HG02678 (cell line): ENCODE measurements at regions not wholly inside any gene's neighbourhood (a gene's known extent, or its start where the extent isn't known, plus 50 kb on each side); places are given as distances from the start of the nearest gene placed in this dataset.
"Not testable (repeated sequence)": the region's sequence is repeated elsewhere in the genome, so short reads cannot be mapped to it uniquely, and the experiment has no call there.

Source experiments
- ATAC-seq: cut with Tn5 transposase; IDR thresholded peaks from one replicate; pipeline ENCODE4 v1.9.1; 2021; ENCODE audit warnings: mild to moderate bottlenecking, moderate library complexity; ENCODE audit not compliant: unreplicated experiment

DNA sequence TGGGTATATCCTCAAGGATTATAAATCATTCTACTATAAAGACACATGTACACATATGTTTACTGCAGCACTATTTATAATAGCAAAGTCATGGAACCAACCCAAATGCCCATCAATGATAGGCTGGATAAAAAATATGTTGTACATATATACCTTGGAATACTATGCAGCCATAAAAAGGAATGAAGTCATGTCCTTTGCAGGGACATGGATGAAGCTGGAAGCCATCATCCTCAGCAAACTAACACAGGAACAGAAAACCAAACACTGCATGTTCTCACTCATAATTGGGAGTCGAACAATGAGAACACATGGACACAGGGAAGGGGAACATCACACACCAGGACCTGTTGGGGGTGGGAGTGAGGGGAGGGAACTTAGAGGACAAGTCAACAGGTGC, 715.0 kb upstream of the ADGRB3 start:
- ATAC-seq: not testable (repeated sequence)

DNA sequence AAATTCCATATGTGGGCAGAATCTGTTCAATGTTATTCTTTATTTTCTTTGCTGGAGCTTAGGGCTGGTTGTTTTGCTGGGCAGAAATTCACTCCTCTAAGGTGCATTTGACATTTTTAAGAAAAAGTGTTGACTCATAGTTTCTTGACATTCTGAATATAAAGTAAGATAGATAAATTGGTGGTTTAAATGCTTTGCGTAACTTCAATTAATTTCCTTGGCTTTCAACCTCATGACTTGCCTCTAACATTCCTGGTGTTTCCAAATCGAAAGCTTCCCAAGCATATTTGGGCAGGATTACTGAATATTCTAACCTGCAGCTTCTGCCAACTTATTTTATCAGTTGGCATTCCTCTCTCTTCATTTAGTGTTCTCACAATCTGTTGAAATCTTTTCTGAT, 718.7 kb upstream of the ADGRB3 start:
- no peak for ATAC-seq

GRCh38 chr6:67914419-67914818, 720.7 kb upstream of the ADGRB3 start:
- no peak for ATAC-seq

GRCh38 chr6:67909354-67909753, 725.7 kb upstream of the ADGRB3 start:
- ATAC-seq: no peak

GRCh38 chr6:67908379-67908778, 726.7 kb upstream of the ADGRB3 start:
- no peak for ATAC-seq

- not testable (repeated sequence) for ATAC-seq
These were observed 730.3 kb upstream of the ADGRB3 start for GRCh38 chr6:67904735-67905134.

DNA sequence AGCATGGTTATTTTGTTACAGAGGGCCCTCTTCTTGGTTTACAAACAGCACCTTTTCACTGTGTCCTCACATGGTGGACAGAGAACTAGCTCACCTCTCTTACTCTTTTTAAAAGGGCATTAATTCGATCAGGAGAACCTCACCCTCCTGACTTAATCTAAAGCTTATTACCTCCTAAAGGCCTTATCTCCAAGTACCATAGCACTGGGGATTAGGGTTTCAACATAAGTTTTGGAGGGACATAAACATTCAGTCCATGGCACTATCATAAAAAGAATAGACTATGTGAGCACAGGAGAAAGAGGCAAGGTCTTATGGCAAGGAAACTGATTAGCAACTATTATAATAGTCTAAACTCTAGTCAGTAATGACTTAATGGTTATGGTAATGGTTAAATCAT, 736.2 kb upstream of the ADGRB3 start:
- no peak for ATAC-seq

DNA sequence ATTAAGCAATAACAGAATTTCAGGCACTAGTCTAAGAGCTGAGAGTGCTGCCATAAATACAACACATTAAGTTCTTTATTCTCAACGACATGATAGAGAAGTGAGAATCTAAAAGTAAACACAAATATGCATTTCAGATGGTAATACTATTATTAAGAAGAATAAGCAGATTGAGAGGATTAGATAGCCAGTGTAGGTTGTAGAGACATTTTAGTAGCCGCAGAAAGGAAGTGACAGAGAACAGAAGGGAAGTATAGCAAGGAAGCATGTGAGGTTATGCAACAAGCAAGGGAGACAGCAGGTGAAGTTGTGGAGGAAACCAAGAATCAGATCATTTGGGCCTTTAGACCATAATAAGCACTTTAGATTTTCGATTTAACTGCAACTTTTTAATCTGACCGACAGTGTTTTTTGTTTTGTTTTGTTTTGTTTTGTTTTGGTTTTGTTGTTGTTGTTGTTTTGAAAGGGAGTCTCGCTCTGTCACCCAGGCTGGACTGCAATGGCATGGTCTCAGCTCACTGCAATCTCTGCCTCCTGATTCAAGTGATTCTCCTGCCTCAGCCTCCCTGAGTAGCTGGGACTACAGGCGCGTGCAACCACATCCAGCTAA, 737.0 kb upstream of the ADGRB3 start:
- no peak for ATAC-seq

- ATAC-seq: no peak
These were observed 738.6 kb upstream of the ADGRB3 start for GRCh38 chr6:67896476-67896875.

- no peak for ATAC-seq
These were observed 745.4 kb upstream of the ADGRB3 start for GRCh38 chr6:67889682-67889995.

- ATAC-seq: no peak
These were observed 746.0 kb upstream of the ADGRB3 start for GRCh38 chr6:67888886-67889681.

GRCh38 chr6:67888546-67888885, 746.6 kb upstream of the ADGRB3 start:
- no peak for ATAC-seq

GRCh38 chr6:67887747-67888545, 747.1 kb upstream of the ADGRB3 start:
- ATAC-seq: no peak

DNA sequence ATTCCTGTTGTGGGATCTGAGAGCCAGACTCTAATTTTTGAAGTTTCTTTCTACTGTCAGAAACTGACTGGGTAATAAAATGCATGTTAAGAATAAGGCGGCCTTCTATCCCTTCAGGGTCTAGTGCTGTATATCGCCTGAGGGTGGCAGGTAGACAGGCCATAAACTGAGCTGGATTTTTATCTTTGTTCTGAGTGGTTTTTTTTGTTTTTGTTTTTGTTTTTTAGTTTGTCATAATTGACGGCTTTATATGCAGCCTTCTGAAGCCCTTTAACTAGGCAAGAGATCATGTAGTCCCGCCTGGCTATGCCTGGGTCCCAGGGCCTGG, 747.7 kb upstream of the ADGRB3 start:
- ATAC-seq: no peak

- no peak for ATAC-seq
These were observed 748.2 kb upstream of the ADGRB3 start for GRCh38 chr6:67886840-67887292.

- ATAC-seq: no peak
These were observed 748.9 kb upstream of the ADGRB3 start for GRCh38 chr6:67886036-67886707.

DNA sequence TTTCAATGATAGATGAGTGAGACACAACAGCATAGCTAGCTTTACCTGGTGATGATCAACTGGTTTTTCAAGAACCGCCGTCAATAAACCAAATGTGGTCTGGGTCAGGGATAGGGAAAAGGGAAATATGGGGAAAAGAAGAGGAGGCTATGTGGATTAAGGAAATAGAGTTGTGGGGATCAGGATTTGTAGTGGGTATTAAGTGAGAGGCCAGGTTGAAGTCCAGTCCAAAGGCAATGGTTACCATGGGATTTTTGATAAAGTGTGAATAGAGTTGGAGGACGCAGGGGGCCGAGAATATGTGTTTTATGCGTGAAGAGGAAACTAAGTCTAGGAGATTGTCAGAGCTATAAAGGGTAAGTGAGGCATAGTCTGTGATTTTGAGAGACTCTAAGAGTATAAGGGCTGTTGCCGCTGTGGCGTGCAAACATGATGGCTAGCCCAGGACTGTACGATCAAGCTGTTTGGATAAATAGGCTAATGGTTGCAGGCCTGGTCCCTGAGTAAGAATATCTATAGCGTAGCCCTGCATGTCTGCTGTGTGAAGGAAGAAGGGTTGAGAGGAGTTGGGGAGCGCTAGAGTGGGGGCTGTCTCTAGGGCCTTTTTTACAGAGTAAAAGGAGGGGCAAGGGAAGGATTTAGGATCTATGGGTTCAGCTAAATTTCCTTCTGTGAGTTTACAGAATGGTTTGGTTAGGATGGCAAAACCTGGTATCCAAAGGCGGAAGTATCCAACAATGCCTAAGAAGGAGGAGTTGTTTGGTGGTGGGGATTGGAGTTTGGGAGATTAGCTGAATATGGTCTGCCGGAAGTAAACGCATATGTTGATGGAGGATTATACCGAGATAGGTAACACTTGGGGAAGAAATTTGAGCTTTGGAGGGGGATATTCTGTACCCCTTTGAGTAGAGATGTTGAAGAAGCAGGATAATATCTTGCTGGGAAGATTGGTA, 749.7 kb upstream of the ADGRB3 start:
- no peak for ATAC-seq

GRCh38 chr6:67884442-67884841, 750.6 kb upstream of the ADGRB3 start:
- no peak for ATAC-seq

DNA sequence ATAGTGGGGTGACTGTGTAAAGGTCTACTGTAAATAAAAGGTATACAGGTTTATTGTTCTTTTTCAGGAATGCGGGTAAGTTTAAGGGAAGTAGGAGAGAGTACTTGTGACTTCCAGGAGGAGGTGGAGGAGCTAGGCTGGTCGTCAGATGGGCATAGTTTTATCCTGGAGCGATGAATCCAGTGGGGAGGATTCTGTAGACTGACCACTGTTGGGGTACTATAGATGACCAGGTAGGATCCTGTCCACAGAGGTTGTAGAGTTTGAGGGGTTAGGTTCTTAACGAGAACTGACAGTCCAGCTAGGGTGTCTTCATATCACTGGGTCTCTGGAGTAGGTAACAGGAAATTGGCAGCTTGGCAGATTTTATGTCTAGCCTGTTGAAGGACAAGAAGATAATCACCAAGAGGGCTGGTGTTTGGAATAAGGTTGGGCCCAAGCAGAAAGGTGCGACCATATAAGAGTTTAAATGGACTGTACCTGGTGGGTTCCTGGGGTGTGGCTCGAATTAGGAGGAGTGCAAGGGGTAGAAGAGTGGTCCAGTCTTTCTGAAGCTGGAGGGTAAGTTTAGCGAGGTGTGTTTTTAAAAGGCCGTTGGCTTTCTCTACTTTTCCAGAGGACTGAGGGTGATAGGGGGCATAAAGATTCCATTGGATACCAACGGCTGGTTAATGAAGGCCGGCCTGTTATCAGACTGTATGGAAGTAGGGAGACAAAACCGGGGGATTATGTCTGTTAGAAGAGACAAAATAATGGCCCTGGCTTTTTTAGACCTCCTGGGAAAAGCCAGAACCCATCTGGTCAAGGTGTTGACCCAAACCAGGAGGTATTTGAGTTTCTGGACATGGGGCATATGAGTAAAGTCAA, 751.3 kb upstream of the ADGRB3 start:
- ATAC-seq: no peak
